Activated CD8-positive, alpha-beta memory T cell treated with anti-CD3 and anti-CD28 coated beads for 24 hours (primary cell): ENCODE measurements at regions not wholly inside any gene's neighbourhood (a gene's known extent, or its start where the extent isn't known, plus 50 kb on each side); places are given as distances from the start of the nearest gene placed in this dataset.
A peak's percentile ranks its signal among the peaks of the same experiment; 100 is the strongest.

ENCODE experiments used
- DNase-seq: peaks from one replicate; pipeline ENCODE4 v3.0.0-alpha.2; 2020

DNA sequence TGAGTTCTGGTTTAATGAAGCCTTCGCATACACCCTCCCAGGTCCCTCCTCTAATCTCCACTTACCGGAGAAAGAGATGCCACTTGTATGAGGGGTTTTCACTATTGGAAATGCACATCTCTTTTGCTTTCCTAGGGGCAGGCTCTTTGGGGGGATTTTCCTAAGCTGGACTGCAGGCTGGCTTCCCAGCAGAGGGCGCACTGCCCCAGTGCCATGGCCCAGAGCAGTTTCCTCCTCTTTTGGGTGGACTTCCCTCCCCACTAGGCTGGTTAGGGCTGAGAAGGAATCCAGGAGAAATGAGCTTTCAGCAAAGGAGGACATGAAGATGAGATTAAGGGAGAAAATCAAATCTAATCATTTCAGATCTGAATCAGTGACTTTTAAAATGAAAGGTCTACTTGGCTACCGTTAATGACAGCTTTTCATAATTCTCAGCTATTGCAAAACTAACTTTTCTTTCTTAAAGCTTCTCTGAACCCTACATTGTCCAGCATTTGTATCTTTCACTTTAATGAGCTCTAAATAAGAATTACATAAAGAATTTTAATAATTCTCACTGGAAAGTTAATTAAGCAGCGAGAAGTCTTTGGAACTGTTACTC lies 784.1 kb upstream of the FANCL start:
- DNase-seq: peak; percentile 60

DNA sequence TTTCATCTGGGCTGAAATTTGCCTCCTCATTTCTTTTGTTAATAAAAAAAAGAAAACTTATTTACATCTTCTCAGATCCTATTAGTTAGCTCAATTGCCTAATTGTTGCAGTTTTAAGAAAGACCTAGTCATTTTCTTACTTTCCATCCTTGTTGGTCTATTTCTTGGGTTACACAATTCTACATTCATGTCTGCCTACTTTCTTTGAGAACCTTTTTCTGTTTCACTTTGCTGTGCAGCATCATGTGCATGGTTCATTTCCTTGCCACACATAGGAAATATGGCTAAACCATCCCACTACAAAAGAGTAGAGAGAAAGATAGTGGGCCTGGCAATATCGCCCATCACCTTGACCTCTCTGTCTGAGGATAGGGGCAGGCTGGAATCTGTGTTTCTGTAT lies 780.7 kb upstream of the FANCL start:
- DNase-seq: no peak

DNA sequence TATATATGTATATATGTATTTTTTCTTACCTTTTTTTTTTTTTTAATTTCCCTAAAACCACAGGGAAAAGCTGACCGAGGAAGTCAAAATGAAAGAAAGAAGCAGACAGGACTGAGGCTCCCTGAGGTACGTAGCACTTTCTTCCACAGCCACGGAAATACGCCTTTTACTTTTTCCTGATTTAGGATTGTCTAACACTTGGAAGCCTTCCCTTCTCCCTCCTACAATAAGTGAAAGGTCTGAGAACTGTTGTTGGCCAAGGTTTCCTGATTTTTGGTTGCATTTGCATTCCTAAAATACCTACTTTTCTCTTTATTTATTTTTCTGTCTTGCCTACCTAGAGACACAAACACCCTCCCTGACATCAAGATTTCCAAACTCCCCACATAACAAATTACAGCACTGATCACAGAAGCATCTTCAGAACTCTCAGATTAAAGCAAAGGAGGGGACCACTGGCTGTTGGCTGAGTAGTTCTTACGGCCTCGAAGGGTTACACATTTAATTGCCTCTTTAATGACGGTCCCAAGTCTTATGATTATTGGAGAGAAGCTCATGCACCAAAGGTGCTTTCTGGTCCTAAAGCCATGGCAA lies 778.5 kb upstream of the FANCL start:
- DNase-seq: no peak

DNA sequence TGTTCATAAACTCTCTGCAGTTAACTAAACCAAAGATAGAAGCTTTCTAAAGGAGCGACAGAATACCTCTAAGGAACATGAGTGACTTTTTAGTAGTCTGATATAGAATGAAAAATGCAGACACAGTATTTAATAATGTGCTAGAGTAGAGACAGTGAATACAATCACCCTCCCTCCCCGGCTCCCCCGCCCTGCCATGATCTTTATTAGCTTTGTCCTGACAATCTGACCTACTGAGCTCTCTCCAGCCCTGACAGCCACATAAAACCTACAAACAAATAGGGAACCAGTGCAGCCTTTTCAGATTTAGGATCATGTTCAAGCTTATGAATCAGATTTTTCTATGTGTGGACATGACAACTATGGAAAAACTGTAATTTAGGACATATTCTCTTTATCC lies 777.6 kb upstream of the FANCL start:
- DNase-seq: no peak

DNA sequence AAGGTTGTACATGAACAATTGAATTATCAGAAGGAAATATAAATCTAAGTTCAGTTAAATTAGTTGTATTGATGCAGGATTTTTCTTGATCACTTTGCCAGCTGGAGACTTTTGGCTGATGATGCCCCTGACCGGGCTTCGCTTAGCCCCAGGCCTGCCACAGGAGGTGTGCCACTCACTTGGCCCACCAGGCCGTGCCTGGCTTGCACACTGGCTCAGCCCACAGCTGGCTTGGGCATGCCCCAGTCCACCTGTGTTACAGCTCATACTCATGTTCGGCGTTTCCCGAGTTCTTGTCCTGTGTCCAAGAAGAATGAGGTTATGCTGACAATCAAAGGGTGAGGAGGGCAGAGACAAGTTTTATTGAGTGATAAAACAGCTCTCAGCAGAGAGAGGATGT lies 773.9 kb upstream of the FANCL start:
- DNase-seq: no peak

DNA sequence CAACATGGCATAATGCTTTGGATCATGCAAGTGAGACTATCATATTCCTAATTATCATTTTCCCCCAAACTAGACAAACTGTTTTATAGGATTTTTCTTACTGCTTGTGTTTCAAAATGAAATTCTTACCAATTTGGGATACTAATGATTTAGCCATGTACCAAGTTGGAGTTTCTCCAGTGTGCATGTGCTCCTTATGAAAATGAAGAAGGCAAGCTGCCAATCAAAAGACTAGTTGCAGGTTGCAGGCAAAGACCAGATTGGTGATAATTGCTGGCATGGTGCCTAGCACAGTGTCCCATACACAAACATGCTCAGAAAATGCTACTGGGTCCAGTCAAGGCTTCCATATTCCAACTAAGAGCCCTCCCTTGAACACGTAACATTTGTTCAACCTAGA lies 771.8 kb upstream of the FANCL start:
- no peak for DNase-seq

DNA sequence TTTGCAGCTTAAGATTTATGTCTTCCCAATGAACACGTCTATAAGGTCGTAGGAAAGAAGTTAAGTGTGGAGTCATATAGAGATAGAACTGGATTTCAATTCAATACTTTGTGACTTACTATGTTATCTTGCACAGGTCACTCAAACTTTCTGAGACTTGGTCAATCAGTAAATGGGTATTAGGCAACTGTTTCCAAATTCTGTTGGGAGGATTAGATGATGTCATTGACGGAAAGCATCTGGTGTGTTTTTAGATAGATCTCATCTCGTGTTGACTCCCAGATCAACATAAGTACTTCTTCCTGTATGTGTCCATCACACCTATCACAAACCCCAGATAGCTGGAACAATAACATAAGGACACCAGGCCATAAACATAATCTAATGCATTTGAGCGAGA lies 771.1 kb upstream of the FANCL start:
- no peak for DNase-seq

DNA sequence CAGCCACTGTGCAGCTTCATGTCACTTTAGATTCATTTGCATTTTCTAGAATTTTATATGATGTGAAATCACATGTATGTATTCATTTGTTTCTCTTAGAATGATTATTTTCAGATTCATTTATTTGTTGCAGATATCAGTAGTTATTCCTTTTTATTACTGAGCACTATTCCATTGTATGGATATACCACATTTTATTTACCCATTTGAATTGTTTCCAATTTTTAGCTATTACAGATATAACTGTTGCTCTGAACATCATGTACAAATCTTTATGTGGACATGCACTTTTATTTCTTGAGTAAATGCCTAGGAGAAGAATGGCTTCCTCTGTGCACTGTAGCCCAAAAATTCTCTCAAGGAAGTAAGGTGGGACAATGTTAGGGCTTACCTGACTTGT lies 767.8 kb upstream of the FANCL start:
- DNase-seq: no peak

DNA sequence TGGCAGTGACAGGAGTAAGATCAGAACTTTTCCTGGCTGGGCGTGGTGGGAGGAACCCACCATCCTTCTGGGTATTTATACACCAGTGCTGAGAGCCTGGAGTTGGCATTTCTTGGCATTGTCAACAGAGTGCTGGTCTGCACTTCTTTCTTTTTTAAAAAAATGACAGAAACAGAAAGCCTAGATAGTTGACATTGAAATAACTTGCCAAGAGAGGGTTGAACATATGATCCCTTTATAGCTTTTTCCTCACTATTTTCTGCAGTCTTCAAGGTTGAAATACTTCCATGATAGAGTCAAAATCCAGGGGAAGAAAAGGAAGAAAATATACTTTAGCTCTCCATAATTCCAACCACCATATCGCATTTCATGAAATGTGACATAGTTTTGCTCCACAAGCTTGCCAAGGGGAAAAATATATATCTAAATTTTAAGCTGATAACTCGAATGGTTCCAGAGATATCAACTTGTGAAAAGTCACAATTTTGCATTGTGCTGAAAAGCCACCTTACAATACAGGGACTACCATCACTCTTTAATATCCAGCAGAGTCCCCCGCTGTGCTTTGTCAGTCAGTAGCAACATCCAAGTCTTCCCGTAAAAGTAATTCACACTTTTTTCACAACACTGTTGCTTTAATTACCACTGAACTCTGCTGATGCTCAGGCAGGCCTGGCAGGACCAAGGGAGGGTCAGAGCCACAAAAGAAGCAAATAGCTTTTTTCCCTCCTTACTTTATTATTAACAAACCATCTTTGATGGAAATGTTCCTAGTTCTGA lies 764.9 kb upstream of the FANCL start:
- no peak for DNase-seq

DNA sequence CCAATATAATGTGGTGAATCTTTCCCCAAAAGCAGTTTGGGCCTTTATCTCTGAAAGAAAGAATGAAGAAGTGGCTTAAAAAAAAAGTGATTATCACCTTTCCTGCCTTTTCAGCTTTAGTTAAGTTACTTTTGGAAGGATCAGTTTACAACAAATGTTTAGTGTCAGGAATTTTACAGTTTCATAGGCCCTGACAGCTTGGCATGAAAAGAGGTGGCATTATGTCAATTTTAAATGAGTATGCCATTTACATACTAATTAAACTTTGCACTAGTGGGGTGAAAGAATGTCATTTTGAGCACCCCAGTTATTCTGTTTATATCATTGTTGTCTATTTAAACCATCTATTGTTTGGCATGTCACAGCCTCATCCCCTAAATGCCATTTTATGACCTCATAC lies 763.5 kb upstream of the FANCL start:
- DNase-seq: no peak

DNA sequence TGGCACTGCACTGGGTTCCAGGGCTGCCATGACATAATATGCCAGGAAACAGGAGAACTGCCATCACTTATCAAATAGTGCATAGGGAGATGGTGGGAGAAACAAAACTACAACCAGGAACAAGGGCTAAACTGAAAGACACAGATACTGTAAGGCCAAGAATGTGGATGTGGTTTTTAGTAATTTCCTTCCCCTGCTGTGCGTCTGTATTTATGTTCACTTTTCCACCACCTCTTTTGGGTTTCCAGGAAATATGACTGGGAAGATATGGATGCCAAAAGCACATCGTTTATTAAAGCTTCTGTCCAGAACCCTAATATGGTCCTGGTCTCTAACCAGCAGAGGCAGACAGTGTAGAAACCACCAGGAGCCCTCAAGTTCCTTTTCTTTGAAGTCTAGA lies 759.7 kb upstream of the FANCL start:
- no peak for DNase-seq

DNA sequence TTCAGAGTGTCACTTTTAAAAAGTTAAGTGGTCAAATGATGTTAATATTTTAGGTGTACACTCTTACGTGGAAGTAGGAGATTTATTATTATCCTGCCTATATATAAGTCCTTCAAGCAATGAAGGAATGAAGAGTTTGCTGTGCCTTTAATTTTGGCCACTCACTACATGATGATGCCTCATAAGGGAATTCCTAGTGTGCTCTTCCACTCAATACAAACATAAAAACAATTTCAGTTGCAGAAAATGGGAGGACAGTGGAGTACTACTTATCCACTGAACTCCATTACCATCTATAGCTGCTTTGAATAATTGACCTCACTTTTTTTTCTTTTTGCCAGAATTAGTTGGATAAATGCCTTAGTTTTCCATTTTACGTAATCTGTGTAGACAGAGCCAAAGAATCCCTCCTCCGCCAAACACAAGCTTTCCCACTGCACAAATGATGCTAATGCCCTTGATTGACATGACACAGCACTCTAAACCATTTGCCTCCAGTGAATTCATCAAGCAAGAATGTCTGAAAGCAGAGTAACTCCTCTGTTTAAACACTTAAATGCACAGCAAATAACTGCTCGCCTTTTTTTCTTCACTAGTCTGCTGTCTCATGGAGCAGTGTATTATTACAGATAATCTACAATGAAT lies 751.1 kb upstream of the FANCL start:
- no peak for DNase-seq

DNA sequence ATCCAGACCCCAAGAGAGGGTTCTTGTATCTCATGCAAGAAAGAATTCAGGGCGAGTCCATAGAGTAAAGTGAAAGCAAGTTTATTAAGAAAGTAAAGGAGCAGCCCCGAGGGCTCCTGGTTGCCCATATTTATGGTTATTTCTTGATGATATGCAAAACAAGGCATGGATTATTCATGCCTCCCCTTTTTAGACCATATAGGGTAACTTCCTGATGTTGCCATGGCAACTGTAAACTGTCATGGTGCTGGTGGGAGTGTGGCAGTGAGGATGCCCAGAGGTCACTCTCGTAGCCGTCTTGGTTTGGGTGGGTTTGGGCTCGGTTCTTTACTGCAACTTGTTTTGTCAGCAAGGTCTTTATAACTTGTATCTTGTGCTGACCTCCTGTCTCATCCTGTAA lies 750.2 kb upstream of the FANCL start:
- DNase-seq: no peak

DNA sequence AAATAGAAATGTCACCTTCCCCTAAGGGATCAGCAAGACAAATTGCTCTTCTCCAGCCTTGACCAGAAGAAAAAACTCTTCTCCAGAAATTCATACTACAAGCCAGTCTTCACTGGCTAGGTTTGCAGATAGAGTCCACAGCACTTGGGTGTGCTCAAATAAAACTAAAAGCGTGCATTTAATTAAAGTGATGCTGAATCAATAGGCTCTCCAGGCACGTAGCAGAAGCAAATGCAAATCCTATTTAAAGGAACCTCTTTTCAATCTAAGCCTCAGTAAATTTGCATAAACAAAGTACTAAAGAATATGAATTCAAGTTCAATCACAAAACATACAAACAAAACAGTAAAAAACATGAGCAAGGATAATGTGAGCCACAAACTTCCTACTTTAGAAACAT lies 744.4 kb upstream of the FANCL start:
- no peak for DNase-seq

DNA sequence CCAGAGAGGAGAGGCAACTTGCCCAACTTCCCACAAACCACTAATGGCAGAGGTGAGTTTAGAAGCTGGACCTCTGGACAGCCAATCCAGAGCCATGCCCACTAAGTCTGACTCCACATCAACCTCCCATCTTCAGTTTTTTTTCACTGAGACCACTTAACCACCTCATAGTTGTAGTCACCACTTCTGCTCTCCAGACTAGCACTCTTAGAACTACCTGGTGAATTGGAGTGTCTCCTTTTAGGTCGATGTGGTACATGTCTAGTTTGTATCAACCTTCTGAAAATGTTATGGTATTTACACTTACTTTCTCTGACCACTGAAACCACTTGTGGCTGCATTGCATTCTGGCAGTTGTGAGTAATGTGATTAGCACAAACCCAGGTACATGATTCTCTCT lies 743.6 kb upstream of the FANCL start:
- no peak for DNase-seq

DNA sequence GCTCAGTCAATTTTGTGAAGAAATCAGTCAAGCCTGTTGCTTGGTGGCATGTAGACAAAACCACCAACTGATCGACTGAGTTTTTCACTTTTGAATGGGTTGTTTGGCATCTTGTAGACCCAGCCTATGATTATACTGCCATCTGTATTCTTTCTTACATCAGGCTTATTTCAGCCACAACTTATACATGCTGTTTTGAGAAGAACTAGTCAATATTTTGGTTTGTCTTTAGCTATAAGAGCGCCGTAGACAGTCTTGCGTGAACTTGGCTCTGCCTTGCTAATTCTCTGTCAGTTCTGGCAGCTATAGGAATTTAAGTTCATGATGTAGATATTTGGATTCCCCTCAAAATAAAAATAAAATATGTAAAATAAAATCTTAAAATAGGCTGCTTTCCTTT lies 742.0 kb upstream of the FANCL start:
- no peak for DNase-seq

DNA sequence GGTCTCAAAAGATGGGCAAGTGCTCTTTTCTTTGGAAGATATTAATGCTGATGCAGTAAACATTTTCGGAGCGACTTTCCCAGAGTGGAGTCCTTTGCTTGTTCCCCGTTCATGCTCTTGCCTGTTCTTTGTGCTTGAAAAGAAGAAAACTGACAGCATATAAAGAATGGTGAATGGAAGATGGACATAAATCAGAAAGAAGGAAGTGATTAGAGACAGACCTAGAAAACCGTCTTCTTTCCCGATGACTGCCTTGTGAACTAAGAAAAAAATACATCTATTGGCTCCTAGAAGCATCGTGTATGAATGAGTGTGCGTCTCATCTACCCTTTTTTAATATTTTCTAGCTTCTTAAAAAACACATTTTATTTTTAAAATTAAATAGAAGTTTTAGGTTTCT lies 740.1 kb upstream of the FANCL start:
- DNase-seq: no peak

DNA sequence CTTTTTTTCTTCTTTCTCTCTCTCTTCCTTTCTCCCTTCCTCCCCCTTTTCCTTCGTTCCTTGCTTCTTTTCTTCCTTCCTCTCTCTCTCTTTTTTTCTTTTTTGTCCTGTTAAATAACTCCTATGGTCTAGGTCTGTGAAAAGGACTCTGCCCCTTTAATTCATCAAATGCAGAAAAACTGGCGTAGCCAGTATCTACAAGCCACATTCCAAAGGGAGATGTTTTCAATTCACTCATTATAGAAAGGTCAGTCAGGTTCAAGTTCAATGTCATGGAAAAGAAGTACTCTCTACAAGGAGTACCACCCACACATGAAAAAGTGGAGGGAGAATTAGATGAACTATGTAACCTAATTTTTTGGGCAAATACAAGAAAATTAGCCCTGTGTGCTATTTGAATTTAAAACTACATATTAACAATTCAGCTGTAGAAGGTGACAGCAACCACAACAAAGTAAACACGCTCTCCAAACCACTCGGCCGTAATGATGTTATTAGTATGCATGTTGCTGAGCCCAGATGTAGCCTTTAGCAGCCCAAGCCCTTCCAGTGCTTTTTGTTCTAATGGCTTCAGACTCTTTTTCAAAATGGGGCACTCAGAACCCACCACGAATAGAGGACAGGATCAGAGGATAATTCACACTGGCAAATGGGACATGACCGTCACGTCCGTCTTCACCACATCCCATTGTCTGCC lies 735.4 kb upstream of the FANCL start:
- no peak for DNase-seq

DNA sequence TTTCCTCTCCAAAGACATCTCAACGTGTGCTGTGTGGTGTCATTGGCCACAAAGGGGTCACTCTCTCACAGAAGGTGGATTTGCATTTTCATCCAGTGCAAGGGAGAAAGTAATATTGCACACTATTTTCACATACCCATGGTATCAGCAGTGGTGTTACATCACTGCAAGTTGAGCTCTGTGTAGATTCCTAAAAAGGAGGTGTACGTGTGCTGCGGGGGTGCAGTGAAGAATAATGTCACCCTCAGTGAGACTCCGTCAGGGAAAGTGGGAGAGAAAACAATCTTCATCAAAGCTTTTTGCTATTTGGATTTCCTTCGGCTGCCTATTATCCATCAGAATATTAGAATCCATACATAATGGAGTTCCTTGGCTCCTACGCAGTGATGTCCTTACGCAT lies 733.8 kb upstream of the FANCL start:
- no peak for DNase-seq

DNA sequence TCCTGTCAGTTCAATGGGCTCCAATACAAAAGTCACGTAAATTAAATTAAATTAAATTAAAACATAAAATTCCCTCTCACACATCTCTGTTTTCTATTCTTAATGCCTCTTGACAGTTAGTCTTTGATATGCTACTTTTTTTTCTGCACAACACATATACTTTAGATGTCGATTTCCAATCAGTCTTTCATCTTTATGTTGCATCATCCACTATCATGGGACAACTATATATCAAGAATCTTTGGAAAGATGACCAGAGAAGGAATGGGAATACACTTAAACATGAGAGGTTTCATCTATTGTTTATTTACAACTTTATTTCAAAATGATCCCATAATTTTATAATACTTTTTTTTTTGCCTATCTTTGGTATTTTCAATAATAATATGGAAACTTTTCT lies 733.3 kb upstream of the FANCL start:
- DNase-seq: no peak

DNA sequence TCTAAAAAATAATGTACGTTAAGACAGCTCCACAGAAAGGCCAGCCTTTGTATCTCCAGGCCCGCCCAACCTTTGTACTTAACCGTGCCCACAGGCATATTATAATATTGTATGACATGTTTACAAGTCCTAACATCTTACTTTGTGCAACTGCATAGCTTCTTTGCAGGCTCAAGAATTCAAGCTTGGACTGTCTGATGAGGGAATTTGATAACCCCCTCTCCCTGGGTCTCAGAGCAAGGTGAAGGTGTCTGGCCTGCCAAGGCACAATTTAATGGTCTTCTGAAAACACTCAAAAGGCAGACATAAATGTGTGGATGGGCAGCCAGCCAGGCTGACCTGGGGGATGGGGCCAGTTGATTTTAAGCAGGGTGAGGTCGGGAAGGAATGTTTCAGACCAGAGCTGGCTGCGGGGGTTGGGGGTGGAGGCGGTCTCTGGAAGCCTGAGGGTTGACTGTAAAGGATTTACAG lies 732.7 kb upstream of the FANCL start:
- DNase-seq: no peak

DNA sequence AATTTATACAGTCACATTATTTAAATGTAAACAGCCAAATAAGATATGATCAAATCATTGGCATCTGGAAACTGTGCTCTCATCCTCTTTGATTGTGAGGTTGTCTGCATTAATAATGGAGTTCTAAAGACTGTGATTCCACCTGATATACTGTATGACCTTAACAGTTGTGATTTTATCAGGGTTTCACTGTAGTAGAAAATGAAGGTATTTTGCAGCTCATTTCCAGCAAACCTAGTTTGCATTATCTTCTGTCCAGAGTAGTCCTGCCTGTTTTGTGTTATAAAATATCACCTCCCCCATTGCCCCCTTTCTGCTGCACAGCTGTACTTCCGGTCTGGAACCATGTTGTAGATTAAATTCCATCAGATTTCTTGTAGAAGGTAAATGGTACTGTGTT lies 731.6 kb upstream of the FANCL start:
- no peak for DNase-seq
